ENCODE measurements at regions not wholly inside any gene's neighbourhood (a gene's known extent, or its start where the extent isn't known, plus 50 kb on each side); places are given as distances from the start of the nearest gene placed in this dataset.

DNA sequence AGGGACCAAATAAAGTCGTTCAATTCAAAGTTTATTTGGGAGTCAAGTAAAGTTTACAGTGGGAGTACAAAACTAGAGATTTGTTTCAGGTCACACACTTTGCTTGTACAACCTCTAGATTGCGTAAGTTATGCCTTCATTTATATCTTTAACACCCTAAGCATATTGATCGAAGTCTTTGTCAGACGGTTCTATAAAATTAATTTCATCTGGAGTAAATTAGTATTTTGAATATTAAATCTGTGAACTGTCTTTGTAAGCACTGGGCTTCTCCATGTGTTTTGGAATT is 119.7 kb downstream of the ACAA2 start:
- H3K27me3 ChIP-seq (ENCODE audit: control insufficient read depth in 4 of 4, insufficient read depth in 4 of 4, low read length in 3 of 4), result no peaks in the 10 kb centered on the region
- H3K36me3 ChIP-seq (ENCODE audit: control insufficient read depth in 4 of 4, insufficient read depth in 3 of 4, low read depth in 1 of 4, low read length in 3 of 4), result no peaks in the 10 kb centered on the region
- H3K9me3 ChIP-seq (ENCODE audit: control insufficient read depth in 4 of 4, low read length in 3 of 4), result no peaks in the 10 kb centered on the region
- no peak overlapping the region for H3K27ac ChIP-seq (ENCODE audit: low read depth in 1 of 2, low read length in 2 of 2)
- H3K4me3 ChIP-seq (ENCODE audit: low read depth in 1 of 3, low read length in 3 of 3), result no peak overlapping the region
- peaks cover 2 to 17% (median 8%) of the 10 kb centered on the region in 4 donors for H3K4me1 ChIP-seq (ENCODE audit: control insufficient read depth in 4 of 4, insufficient read depth in 4 of 4, low read length in 3 of 4)
- TF ChIP-seq, protein P1, sequence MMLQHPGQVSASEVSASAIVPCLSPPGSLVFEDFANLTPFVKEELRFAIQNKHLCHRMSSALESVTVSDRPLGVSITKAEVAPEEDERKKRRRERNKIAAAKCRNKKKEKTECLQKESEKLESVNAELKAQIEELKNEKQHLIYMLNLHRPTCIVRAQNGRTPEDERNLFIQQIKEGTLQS (IDR thresholded peaks at IDR 0.05), result no peak
- TF ChIP-seq RXRA (IDR thresholded peaks at IDR 0.05) (no peak), FOXA1 (IDR thresholded peaks at IDR 0.05) (no peak)
- no peak overlapping the region for H3K9ac ChIP-seq (ENCODE audit: low read depth in 1 of 2, low read length in 2 of 2)
- WGBS, result 85% methylated on average over 4 of the region's 4 CpGs
- no peak for DNase-seq (ENCODE audit: low spot score)

DNA sequence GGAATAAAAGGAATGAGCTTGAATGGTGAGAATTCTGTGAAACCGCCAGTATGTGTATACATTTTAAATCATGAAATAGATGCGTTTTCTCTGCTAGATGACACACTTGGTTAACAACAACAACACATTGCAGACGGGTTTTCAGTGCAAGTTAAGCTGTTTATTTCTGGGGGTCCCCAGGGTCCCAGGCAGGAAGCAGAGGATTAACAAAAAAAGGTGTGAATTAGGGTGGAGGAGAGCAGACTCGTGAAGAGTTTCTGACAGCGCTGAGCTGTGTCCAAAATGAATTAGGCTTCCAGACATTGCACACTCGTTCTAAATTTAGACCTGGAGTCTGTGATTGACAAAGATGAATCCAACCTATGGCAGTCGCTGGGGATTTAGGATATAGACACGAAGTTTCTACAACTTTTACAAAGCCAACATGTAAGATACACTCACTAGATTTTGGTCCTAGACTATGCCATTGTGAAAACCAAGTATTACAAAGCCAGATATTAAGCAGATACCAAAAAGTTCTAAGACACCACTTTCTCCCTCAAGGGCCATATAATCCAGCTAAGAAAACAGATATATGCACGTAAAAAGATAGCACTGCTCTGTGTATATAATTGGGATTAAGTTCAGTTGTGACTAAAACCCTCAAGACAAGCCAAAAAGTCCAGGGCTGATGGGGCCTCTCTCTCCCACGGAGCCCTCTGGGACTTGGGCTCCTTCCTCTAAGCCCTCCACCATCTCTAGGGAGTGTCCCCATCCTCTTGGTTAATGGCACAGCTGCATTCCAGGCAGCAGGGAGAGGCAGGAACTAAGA is 120.2 kb downstream of the ACAA2 start:
- no peak for DNase-seq (ENCODE audit: low spot score)
- Histone ChIP-seq H3K4me3 (ENCODE audit: low read depth in 1 of 3, low read length in 3 of 3) (no peak overlapping the region), H3K27ac (ENCODE audit: low read depth in 1 of 2, low read length in 2 of 2) (no peak overlapping the region), H3K4me1 (ENCODE audit: control insufficient read depth in 4 of 4, insufficient read depth in 4 of 4, low read length in 3 of 4) (peaks cover 2 to 17% (median 8%) of the 10 kb centered on the region in 4 donors), H3K9ac (ENCODE audit: low read depth in 1 of 2, low read length in 2 of 2) (no peak overlapping the region), H3K36me3 (ENCODE audit: control insufficient read depth in 4 of 4, insufficient read depth in 3 of 4, low read depth in 1 of 4, low read length in 3 of 4) (no peaks in the 10 kb centered on the region), H3K27me3 (ENCODE audit: control insufficient read depth in 4 of 4, insufficient read depth in 4 of 4, low read length in 3 of 4) (no peaks in the 10 kb centered on the region), H3K9me3 (ENCODE audit: control insufficient read depth in 4 of 4, low read length in 3 of 4) (no peaks in the 10 kb centered on the region)
- 94% methylated on average over 10 of the region's 10 CpGs for WGBS
- TF ChIP-seq JUND (IDR thresholded peaks at IDR 0.05) (no peak), RXRA (IDR thresholded peaks at IDR 0.05) (no peak), EGR1 (IDR thresholded peaks at IDR 0.05; ENCODE audit: low read depth in 2 of 2) (no peak), TAF1 (conservative IDR thresholded peaks at IDR 0.05) (no peak), YY1 (IDR thresholded peaks at IDR 0.05) (no peak), GABPA (IDR thresholded peaks at IDR 0.05 in 1 of 2, conservative IDR thresholded peaks at IDR 0.05 in 1 of 2) (no peak), SP1 (IDR thresholded peaks at IDR 0.05) (no peak), HNF4G (IDR thresholded peaks at IDR 0.05) (no peak), RAD21 (IDR thresholded peaks at IDR 0.05) (no peak)
- TF ChIP-seq, protein P1 (IDR thresholded peaks at IDR 0.05), result no peak
- TF ChIP-seq, protein P2, sequence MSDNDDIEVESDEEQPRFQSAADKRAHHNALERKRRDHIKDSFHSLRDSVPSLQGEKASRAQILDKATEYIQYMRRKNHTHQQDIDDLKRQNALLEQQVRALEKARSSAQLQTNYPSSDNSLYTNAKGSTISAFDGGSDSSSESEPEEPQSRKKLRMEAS (IDR thresholded peaks at IDR 0.05), result no peak
- TF ChIP-seq, protein P3, sequence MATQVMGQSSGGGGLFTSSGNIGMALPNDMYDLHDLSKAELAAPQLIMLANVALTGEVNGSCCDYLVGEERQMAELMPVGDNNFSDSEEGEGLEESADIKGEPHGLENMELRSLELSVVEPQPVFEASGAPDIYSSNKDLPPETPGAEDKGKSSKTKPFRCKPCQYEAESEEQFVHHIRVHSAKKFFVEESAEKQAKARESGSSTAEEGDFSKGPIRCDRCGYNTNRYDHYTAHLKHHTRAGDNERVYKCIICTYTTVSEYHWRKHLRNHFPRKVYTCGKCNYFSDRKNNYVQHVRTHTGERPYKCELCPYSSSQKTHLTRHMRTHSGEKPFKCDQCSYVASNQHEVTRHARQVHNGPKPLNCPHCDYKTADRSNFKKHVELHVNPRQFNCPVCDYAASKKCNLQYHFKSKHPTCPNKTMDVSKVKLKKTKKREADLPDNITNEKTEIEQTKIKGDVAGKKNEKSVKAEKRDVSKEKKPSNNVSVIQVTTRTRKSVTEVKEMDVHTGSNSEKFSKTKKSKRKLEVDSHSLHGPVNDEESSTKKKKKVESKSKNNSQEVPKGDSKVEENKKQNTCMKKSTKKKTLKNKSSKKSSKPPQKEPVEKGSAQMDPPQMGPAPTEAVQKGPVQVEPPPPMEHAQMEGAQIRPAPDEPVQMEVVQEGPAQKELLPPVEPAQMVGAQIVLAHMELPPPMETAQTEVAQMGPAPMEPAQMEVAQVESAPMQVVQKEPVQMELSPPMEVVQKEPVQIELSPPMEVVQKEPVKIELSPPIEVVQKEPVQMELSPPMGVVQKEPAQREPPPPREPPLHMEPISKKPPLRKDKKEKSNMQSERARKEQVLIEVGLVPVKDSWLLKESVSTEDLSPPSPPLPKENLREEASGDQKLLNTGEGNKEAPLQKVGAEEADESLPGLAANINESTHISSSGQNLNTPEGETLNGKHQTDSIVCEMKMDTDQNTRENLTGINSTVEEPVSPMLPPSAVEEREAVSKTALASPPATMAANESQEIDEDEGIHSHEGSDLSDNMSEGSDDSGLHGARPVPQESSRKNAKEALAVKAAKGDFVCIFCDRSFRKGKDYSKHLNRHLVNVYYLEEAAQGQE (IDR thresholded peaks at IDR 0.05), result no peak
- TF ChIP-seq, protein P4, sequence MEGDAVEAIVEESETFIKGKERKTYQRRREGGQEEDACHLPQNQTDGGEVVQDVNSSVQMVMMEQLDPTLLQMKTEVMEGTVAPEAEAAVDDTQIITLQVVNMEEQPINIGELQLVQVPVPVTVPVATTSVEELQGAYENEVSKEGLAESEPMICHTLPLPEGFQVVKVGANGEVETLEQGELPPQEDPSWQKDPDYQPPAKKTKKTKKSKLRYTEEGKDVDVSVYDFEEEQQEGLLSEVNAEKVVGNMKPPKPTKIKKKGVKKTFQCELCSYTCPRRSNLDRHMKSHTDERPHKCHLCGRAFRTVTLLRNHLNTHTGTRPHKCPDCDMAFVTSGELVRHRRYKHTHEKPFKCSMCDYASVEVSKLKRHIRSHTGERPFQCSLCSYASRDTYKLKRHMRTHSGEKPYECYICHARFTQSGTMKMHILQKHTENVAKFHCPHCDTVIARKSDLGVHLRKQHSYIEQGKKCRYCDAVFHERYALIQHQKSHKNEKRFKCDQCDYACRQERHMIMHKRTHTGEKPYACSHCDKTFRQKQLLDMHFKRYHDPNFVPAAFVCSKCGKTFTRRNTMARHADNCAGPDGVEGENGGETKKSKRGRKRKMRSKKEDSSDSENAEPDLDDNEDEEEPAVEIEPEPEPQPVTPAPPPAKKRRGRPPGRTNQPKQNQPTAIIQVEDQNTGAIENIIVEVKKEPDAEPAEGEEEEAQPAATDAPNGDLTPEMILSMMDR (IDR thresholded peaks at IDR 0.05; ENCODE audit: low read depth, low read length, missing input control), result no peak
